Stimulated activated CD4-positive, alpha-beta T cell treated with anti-CD3 and anti-CD28 coated beads, TNF-alpha, amount 100 ng/mL, for 24 hours (primary cell): ENCODE measurements at regions not wholly inside any gene's neighbourhood (a gene's known extent, or its start where the extent isn't known, plus 50 kb on each side); places are given as distances from the start of the nearest gene placed in this dataset.
"Not testable (repeated sequence)": the region's sequence is repeated elsewhere in the genome, so short reads cannot be mapped to it uniquely, and the experiment has no call there.

Source experiments
- DNase-seq, 3 experiments: peaks; one replicate each; pipeline ENCODE4 v3.0.0-alpha.2; 2020; ENCODE audit warnings: low read depth in 3 of 3

DNA sequence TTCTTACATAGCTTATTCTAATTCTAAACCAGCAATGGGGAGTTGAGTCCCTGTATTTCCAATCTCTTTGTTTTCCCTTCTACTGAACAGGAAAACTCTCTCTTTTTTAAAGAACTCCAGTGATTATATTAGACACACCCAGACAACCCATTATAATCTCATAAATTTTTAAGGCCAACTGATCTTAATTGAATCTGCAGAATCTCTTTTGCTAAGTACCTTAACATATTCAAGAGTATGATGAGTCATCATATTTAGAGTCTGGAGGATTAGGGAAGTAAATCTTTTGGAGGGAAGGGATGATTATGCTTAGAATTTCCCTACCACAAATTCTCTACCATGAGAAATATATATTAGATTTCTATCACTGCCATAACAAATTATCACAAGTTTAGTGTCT lies 705.1 kb downstream of the CENPC start:
- DNase-seq, result no peak

DNA sequence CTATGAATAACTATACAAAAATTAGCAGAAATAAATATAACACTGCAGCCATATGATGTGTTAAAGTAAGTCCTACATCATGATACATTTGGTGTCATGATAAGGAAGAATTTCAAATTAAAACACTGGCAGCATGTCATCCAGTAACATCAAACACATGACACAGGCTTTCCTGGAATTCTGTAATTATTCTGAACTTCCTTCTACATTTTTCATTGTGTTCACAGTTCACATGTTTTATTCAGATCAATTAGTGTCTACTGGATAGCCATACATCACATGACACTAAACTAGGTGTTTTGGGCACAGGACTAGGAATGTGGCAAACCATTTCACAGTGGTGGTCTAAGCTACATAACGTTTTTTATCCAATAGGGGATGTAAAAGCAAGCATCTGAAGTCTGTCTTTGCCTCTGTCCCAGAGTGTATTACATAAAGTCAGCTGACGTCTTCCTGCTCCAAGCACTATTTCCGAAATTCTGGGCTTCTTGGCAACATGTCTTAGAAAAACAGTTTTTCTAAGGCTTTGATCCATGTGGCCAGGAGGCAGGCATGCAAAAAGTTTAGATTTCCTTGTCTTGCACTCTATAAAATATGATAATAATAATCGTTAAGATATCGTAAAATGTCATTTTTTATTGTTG lies 707.9 kb downstream of the CENPC start:
- no peak for DNase-seq

DNA sequence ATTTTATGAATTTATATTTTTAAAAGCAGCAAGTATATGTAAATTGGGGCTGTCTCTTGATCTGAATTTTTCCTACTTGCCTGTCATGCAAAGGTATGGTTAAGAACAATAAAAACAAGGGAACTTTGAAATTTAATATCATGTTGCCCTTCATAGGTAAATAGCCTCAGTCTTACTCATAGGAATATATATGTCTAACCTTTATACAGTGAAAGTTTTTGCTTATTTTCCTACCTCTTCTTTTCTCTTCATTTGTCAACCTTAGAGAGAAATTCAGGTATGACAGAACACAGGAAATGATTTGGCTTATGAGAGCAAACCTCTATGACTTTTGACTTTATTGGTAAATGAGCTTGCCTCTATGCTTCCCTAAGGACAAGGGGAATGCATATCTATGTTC lies 716.0 kb downstream of the CENPC start:
- DNase-seq, result no peak

GRCh38 chr4:66820681-66821080 lies 724.6 kb downstream of the CENPC start:
- no peak for DNase-seq

DNA sequence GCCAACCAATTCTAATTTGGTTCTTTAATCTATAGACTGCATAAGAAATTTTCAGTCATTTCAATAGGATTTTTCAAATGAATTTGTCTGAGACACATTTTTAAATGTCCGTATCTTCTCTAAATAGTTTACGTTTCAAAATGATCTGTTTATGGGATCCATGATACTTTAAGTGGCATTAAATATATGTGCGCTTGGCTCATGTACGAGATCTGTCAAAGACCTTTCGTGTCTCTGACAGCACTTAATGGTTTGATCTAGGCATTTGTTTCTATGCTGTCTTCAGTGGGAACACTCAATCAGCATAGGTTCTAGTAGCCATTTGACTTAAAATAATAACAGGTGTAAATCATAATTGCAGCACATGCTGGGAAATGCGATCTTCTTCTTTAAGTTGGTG lies 731.0 kb downstream of the CENPC start:
- DNase-seq, result no peak

DNA sequence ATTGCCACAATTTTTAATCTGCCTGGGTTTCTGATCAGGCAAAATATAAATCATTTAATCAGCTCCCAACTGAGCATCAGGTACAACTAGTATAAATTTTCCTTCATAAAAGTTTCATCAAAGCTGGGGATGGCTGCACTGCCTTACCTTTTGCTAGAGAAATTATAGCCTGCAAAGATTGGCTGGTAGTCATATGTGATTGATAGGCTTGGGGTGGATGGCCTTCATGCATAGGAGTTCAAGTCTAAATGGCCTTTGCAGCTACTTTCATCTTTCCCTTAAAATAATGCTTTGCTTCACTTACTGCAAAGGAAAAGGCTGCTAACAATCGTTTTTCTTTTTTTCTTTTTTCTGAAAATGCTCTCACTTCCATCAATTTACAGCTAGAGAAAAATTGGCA lies 739.7 kb downstream of the CENPC start:
- no peak for DNase-seq

DNA sequence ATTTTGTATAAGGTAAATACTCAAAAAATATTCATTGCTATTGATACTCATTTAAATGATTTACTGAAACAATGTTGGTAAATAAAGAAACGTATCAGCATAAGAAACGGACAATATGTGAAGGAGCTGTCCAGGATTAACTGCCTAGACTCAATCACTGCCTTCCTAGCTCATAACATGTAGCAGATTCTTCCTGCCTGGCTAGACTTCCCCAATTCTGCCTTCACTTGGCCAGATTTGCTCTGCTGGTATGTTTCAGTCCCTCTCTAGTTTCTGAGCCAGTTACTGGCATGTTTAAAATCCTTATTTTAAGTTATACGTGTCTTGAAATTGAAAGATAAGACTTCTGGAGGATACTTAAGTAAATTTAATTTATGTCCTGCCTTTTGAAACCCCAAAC lies 740.3 kb downstream of the CENPC start:
- DNase-seq, result no peak

DNA sequence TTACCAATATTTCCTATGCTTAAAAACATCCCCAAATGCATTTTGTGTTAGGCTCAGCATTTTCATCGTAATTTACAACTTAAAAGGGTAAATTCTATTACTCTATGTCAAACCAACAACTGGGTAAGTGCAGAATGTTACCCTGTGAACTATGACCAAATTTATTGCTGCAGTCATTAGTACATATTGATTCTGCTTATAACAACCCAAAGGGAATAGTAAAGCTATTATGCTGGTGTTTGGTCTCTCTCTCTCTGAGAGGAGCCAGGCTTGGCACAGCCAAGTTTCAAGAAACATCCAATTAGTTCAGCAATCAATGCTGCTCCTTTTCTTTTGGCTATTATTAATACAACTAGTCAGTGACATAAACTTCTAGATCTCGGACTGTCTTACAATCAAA lies 747.7 kb downstream of the CENPC start:
- DNase-seq, result no peak

- DNase-seq, result no peak
These were observed 749.6 kb downstream of the CENPC start for GRCh38 chr4:66795724-66796123.

DNA sequence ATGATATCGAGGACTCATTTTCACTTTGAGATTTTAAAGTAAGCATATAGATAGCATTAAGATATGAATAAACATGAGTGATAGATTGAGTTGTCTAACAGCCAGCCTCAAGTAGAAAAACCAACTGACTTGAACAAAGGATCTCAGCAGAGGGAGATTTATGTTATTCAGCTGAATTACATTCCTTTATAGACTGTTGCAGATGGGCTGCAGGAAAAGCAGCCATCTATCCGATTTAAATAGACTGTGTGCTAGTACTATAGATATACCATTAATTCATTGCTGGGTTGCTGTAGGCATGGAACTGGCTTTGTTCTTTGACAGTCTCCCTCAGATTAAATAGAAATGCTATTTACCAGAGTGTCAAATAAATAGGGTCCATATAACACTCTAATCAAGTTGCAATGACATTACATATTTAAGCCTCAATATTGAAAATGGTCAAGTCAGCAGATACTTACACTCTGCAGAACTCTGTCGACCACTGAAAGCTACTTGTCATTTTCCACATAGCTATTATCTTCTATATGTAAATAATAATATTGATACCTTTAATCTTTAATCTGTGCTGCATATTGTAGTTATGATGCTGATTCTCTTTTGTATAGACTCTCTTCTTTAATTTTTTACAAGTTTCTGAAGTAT lies 750.8 kb downstream of the CENPC start:
- no peak for DNase-seq

DNA sequence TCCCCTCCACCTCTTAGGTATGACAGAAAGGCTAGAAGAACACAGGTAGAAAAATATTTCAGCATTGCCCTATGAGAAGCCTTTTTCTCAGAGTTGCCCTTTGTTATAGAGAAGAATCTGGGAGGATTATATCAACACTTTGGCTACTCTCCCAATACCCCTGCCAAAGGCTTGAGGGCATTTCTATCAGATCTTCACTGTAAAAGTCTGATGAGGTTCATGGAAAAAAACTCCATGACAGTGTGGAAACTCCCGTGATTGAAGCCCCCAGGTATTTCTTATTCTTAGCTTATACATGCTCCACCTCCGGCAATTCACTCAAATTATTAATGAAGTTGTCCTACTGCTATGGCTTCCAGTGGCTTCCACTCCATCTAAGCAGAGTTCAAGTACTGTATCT lies 753.6 kb downstream of the CENPC start:
- no peak for DNase-seq

- DNase-seq, result no peak
These were observed 759.8 kb downstream of the CENPC start for GRCh38 chr4:66785479-66785878.

DNA sequence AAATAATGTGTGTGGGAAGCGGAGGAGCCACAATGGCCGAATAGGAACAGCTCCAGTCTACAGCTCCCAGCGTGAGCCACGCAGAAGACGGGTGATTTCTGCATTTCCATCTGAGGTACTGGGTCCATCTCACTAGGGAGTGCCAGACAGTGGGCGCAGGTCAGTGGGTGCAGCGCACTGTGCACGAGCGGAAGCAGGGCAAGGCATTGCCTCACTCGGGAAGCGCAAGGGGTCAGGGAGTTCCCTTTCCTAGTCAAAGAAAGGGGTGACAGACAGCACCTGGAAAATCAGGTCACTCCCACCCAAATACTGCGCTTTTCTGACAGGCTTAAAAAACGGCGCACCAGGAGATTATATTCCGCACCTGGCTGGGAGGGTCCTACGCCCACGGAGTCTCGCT lies 762.6 kb downstream of the CENPC start:
- DNase-seq, result not testable (repeated sequence)

DNA sequence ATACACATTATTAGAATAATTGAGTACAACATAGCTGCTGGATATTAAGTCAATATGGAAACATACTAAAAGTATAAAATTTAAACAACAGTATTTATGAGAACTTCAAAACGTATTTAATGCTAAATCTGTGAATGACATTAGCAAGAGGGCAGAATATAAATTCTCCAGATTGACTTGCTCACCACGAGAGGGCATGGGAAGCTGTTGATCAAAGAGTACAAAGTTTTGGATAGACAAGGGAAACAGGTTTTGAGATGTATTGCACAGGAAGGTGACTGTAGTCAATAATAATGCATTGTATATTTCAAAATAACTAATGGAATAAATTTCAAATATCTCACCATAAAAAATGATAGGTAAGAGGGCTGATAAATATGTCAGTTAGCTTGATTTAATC lies 768.2 kb downstream of the CENPC start:
- no peak for DNase-seq

DNA sequence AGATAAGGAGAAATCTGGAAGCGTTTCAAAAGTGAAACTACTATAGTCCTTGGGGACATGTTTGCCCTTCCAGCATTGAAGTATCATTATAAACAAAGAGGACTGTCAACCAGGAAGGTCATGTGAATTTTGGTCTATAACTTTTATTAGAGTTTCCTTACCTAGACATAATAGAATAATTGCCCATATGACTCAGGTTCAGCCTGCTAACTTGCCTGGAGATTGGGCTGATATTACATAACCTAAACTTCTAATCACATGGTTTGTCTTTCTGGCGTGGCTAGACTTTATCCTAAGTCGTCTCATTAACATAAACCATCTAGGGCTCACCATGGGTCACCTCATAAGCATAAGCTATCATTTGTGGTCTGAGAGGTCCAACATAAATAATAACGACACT lies 775.9 kb downstream of the CENPC start:
- no peak for DNase-seq

- no peak for DNase-seq
These were observed 777.9 kb downstream of the CENPC start for GRCh38 chr4:66767442-66767841.

DNA sequence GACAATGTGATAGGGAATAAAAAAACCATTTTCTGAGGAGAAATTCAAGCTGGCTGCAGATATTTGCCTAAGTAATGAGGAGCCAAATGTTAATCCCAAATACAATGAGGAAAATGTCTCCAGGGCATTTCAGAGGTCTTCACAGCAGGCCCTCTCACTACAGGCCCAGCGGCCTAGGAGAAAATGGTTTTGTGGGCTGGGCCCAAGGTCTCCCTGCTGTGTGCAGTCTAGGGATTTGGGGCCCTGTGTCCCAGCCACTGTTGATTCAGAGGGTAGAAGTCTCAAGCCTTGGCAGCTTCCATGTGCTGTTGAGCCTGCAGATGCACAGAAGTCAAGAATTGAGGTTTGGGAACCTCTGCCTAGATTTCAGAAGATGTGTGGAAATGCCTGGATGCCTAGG lies 778.7 kb downstream of the CENPC start:
- DNase-seq, result no peak

GRCh38 chr4:66750273-66750672 lies 795.0 kb downstream of the CENPC start:
- no peak for DNase-seq

DNA sequence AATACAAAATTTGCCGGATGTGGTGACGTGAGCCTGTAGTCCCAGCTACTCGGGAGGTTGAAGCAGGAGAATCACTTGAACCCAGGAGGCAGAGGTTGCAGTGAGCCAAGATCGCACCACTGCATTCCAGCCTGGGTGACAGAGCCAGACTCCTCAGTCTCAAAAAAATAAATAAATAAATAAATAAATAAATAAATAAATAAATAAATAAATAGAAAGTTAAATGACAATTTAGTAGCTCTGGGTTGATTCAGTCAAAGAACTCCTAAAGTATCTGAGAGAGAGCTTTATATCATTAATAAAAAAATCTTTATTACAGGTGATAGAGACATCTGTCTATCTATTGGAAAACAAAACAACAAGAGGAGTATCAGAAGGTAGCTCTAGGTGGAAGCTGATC lies 798.4 kb downstream of the CENPC start:
- DNase-seq, result not testable (repeated sequence)

GRCh38 chr4:66741081-66741480 lies 804.2 kb downstream of the CENPC start:
- DNase-seq, result no peak

DNA sequence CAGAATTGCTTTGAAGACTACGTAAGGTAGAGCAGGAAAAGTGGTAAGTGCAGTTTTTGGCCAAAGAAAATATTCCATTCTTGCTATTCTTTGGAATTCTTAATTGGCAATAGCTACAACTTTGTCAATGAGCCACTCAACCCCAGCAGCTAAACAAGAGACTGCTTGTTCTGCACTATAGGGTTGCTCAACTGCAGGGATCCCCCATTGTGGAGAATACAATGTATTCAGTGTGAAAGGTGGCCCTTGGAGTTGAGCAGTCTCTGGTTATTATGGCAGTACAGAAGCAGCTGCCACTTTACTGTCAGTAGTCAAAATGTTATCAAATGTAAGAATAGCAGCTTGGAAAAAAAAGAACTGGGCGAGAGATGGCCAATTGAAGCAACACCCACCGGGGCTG lies 808.7 kb downstream of the CENPC start:
- DNase-seq, result no peak

DNA sequence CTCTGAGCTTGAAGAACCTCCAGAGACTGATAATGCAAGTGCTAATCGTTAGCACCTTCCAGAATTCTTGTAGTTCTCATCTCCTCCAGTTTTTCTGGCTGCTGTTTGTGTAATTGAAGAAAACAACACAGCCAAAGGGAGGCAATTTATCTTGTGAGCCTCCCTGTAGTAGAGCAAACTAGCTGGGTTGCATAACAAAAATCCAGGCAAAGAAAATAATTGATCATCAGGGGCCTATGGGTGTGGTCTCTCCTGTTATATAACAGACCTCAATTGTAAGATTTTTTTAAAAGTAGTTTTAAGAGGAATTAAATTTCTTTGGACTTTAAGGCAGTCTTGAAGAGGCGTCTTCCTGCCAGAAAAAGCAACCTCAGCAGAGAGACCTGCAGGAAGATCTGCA lies 817.0 kb downstream of the CENPC start:
- DNase-seq, result no peak

DNA sequence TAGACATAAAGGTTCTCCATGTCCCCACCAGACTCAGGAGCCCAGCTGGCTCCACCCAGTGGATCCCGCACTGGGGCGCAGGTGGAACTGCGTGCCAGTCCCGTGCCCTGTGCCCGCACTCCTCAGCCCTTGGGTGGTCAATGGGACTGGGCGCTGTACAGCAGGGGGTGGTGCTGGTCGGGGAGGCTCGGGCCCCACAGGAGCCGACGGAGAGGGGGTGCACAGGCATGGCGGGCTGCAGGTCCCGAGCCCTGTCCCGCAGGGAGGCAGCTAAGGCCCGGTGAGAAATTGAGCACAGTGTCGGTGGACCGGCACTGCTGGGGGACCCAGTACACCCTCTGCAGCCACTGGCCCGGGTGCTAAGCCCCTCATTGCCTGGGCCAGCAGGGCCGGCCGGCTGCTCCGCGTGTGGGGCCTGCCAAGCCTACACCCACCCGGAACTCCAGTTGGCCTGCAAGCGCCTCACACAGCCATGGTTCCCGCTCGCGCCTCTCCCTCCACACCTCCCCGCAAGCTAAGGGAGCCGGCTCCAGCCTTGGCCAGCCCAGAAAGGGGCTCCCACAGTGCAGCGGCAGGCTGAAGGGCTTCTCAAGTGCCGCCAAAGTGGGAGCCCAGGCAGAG lies 832.9 kb downstream of the CENPC start:
- not testable (repeated sequence) for DNase-seq

GRCh38 chr4:66704243-66704642 lies 841.1 kb downstream of the CENPC start:
- no peak for DNase-seq
